Activated T-helper 1 cell treated with Interleukin-2 at 50 U/mL for 16 hours (primary cell): ENCODE measurements at regions not wholly inside any gene's neighbourhood (a gene's known extent, or its start where the extent isn't known, plus 50 kb on each side); places are given as distances from the start of the nearest gene placed in this dataset.

ENCODE experiments used
- DNase-seq: peaks from one replicate; pipeline ENCODE4 v3.0.0-alpha.2; 2020; ENCODE audit warnings: low read depth

DNA sequence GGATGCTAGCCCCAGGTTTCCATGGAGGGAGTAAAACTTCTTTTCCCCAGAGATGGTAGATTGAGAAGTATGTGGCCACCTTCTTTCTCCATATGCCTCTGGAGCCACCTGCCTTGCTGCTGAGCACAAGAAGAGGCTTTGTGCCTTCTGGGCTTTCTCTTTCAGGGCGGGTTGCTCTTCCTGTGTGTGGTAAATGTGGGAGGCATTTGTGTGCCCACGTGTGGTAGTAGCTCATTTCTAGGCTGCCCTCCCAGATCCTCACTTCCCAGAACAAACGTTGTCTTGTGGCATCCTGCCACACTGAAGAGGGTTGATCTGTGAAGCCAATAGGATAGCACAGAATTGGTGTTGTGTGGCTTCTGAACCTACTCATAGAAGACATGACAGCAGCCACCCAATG lies 342.0 kb upstream of the PODXL start:
- no peak for DNase-seq

DNA sequence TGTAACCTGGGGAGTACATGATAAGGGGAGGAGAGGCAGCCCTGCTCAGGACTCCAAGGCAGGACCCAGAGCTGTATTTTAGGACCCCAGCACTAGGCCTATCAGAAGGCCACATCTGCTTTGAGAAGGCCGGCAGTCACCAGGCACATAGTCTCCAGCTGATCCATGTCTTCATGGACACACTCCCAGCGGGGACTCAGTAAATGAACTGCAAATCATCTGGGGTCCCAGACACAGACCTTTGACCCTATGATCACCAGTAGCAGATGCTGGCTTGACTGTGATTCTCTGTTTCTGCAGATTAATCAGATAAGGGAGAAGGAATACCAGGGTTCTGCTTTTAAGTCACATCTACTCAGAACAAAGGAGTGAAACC lies 341.4 kb upstream of the PODXL start:
- DNase-seq, result no peak

DNA sequence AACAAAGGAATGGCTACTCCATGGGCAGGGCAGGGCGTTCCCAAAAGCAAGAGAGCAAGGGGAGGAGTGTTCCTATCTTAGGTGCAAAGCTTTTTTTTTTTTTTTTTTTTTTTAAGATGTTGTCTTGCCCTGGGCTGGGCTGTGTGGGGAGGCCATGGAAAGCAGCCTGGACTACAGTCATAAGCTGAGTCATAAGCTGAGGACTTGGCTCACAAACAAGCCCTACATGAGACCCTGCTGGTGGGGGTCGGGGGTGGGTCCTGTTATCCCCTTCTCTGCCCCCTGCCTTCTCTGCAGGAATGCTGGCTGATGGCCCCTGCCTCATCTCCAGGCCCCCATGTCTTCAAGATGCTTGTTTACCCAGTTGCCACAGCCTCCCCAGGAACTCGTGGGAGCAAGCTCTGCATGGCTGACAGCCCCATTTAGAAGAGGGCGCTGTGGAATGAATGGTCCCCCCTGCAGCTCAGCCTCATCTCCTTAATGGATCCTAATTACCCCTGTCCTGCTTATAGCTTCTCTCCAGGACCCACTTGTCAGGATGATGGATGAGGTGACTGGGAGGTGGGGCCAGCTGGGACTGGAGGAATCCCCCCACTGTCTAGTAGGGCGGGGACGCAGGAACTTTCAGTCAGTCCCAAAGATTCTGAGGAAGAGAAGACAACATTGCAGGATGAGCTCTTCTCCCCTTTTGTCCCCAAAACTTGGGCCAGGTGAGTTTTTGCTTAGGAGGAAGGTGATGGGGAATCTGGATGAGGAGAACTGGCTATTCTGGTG lies 340.8 kb upstream of the PODXL start:
- no peak for DNase-seq

DNA sequence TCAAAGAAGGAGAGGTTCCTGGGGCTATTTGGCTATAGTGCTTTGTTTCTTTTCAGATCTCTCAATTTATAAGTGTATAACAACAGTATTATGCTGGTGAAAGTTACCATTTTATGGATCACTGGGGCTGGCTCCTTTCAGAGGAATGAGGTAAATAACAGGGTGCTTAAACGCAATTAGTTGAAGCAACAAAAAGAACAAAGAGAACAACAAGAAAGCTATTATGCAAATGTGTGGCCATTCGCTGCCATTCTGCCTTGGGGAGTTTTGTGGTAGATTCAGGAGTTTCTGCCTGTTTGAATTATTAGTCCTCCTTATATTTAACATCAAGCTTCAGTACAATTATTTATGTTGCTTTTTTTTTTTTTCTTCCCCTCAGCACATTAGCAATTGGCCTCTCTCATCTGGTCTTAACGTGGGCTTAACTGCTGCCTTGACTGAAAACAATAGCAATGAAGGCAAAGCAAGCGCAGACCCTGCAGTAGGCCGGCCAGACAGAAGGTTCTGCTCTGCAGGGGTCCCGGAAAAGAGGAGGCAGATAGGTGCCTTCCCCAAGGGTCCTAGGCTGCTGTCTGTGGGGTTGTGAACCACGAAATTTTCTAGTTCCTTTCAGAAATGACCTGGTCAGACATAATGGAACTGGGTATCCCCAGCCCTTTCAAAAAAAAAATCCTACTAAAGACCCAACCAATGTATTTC lies 339.9 kb upstream of the PODXL start:
- DNase-seq, result no peak

DNA sequence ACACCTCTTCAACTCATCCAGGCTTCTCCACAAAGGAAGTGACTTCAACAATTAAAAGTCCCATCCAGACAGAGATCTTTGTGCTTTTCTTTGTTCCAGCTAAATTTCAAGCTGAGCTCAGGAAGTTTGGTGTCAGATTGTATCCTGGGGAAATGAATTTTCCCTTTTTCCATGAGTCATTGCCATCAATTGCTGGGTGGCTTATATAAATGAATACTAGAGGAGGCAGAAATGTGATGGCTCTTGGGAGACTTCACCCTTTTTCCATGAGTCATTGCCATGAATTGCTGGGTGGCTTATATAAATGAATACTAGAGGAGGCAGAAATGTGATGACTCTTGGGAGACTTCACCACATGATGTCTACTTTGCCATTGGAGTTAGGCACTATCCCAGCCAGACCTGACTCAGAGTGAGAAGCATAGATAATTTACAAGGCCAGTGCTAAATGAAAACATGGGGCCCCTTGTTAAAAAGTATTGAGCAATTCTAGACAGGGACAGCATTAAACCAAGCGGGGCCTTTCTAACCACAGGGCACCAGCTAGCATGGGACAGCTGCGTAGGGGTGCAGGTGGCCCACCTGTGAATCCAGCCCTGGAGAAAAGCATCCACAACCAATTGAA lies 339.2 kb upstream of the PODXL start:
- no peak for DNase-seq

DNA sequence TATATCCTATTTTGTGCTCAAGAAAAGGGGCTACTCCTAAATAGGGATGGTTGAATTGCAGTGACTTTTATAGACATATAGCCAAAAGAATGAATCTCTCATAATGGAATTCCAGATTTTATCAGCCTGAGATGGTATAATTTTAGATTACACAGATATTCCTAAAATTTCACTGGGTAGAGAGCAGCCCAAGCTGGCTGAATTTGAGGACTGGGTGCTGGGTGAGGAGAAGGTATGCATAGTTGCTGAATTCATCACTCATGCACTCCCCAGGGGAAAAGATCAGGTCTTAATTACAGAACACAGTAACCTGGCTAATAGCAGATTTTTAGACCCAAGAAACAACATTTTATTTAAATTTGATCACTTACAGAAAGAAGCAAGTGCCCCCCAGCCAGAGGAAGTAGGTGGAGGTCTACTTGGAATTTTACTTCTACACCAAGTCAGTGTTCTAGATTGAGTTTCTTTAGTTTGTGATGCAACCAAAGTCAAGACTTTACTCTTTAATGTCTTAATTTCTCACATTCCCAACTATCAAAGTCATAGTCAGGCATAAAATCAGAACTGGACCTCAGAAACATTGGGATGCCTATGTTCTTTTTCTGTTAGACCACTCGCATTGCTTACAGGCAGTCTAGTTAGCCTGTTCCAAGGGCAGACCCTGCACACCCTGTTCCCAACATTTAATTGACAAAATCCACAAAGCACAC lies 337.4 kb upstream of the PODXL start:
- no peak for DNase-seq

DNA sequence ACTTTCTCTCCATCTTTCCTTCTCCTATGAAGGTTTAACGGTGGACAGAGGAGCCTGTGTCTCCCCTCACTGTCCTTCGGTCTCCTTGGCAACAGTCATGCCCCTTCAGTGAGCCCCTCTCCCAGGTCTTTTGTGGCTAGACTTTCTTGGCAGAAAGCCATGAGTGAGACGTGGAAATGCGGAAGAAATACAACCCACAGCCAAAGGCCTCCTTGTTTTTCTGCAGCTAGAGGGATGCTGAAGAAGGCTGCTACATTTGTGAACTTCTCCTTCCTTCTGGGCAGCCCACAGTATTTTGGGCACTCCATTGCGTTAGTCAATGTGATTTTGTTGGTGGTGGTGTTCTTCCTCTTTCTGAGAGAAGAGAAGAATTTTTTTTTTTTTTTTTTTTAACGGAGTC lies 333.7 kb upstream of the PODXL start:
- DNase-seq, result no peak

DNA sequence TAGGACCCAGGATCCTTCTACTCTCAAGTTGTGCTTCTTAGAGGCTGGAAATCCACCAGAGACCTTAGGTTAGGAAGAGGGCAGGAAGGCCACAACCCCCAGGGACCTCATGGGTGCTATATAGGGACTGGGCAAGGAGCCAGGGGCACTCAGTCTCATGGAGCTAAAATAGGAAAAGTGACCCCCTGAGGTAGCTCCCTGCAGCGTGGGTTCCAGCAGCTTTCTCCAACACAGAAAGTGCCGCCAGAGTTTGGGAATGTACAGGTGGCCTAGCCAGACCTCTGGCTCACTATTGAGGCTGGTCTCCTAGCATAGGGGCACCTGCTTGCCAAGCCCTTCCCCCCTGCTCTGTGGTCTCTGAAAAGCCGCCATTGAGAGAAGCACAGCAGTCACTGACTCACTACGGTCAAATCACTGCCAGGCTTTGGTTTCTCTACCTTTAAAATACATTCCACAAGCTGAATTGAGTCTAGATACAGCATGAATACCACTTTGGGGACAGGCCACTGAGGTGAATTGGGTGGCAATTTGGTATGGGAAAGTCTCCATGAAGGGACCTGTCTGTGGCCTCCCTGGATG lies 333.2 kb upstream of the PODXL start:
- DNase-seq, result no peak

DNA sequence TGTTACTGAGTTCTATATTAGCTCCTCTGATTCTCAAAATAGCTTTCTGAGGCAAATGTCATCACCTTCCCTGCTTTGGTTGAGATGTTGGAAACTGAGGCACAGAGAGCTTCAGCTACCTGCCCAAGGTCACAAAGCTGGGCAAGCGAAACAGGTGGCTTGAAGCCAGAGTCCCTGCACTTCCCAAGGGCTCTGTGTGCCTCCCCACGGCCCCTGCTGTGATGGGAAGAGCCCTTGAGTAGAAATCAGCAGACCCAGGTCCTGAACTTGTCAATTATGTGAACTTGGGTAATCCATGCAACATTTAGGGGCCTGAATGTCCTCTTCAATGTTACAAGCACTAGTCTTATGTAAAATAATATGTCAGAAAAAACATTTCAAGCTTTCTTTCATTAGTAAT lies 327.3 kb upstream of the PODXL start:
- DNase-seq, result no peak

DNA sequence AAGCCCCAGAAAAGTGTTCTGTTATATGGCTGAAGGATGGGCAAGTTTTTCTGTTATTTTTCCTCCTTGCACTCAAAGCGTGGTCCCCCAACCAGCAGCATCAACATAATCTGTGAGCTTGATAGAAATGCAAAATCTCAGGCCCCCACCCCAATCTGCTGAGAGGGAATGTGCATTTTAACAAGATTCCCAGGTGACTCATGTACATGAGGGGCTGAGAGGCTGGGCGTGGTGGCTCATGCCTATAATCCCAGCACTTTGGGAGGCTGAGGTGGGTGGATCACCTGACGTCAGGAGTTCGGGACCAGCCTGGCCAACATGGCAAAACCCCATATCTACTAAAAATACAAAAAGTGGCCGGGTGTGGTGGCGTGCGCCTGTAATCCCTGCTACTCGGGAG lies 326.8 kb upstream of the PODXL start:
- DNase-seq, result no peak

DNA sequence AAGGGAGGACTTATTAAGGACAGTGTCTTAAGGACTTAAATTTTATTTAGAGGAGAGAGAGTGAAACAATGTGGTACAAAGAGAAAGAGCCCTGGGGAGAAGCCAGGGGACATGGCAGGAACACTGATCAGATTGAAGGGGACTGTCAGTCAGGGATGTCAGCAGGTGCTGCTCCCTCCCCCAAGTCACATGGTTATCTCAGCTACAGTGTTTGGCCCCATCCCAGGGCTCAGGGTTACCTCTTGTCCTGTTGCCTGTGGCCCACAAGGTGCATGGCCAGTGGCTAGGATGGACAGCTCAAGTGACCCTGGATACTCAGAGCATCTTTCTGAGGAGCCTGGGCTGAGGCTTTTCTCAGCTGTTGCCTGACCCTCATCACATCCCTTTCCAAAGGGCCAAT lies 325.9 kb upstream of the PODXL start:
- DNase-seq, result no peak

DNA sequence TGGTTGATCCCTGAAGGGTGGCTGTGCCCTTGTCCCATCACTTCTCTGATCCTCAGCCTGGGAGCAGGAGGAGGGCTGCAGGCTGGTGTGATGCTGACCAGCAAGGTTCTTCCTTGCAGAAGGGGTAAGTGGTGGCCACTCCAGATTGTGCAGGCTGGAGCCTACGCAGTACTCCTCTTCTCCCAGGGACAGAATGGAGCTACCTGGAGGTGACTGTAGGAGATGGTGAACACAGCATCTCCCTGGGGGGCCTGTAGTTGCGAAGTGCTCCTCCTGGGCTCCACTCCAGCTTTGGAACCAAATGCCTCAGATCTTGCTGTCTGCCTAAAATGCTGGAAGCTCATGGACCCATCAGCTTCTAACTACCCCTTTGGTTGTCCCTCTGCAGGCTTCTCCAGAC lies 323.6 kb upstream of the PODXL start:
- DNase-seq, result no peak

DNA sequence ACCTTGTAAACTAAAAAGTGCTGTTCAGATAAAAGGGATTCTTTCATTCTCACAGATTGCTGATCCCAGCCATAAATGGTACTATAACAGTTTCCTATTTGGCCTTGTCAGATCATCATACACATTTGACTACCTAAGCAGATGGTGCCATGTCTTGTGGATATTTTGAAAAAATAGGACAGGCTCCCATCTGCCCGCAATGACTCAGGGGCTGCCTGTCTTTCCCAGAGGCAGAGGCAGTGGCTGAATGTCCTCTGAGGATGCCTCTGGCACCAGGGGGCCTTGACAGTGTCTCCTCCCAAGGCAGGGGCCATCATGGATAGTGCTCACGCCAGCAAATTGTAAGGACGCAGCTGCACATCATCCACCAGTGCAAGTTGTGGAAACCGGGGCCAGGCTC lies 323.0 kb upstream of the PODXL start:
- DNase-seq, result no peak

DNA sequence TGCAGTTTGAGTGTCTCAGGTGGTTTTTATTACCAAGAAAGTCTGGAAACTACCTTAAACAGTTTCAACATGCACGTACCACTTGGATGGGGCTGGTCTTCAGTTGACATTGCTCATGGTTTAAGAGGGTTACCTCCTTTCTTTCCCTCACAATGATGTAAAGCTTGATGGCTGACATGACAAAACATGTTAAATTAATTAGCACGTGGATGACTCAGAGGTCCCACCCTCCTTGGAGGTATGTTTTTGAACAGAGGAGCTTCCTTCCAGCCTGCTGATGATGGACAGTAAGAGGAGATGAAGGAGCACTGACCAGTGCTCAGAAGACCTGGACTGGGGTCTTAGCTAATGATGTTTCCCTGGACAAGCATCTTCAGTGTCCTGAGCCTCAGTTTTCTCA lies 322.3 kb upstream of the PODXL start:
- DNase-seq, result no peak

DNA sequence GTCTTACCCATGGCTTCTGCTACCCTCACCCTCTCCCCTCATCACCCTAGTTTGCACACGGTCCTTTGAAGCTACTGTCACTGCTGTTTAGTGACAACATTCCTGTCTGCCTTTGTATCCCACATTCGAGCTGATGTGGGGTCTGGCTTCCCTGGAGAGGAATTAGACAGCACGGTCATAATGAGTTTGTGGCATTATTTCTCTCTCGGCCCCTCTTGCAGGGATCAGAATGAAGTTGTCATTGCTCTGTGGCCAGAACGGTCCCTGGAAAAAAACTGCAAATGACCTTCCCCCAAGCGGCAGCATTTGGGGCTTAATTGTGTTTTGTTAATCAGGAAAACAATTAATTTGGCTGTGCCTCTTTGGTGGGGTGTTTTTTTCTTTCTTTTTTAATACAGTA lies 317.2 kb upstream of the PODXL start:
- DNase-seq, result no peak

DNA sequence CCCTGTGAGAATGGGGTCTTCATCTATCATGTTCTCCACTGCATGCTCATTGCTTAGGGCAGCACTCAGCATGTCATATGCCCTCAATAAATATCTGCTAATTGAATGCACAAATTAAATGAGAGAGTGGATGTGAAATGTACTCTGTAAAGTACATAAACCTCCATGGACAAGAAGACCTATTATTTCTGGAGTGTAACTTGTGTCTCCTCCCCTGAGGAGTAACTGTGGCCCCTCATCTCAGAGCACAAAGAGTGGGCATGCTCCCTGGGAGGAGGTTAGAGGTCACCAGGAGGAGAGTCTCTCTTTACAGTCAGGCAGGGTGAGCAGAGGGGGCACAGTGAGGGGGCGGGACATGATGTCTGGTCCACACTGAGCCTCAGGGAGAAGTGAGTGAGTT lies 313.6 kb upstream of the PODXL start:
- DNase-seq, result no peak

DNA sequence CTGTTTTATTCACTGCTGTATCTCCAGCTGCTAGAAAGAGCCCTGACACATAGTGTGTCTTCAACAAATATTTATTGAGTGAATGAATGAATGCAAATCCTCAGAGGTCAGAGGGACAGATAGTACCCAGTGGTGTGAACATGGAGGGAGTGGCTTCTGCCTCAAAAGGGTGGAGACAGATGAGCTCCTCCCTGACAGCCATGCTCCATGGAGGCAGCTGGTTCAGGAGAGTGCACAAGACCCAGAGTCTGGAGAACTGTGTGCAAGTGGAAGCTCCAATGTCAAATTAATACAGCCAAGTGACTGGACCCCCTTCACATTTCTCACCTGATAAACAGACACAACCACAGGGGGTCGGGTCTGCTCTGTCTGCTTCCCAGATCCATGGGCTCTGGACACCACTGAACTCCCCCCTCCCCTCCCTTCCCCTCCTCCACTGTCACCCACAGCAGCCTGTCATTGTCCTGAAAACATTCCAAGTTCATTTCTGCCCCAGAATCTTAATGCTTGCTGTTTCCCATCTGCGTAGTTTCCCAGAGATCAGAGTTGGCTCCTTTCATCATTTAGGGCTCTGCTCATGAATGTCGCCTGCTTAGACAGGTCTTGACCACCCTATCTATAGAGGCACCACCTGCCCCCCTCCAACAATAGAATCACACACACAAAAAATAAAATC lies 312.9 kb upstream of the PODXL start:
- DNase-seq, result no peak

DNA sequence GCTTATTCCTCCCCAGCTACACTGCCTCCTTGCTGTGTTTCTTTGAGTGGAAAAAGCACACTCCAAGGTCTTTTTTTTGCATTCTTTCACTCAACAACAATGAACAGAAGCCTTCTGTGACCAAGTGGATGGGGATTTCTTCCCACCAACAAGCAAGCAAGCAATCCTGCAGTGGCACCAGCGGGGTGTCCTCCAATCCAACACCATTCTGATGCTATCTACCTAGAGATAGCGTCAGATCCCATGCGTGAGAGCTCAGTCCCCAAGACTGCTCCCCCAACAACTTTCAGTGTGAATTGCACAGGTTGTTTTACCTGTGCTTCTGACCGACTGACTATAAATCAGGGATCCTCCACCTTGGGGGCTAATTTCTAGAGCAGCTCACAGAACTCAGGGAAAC lies 311.0 kb upstream of the PODXL start:
- no peak for DNase-seq

DNA sequence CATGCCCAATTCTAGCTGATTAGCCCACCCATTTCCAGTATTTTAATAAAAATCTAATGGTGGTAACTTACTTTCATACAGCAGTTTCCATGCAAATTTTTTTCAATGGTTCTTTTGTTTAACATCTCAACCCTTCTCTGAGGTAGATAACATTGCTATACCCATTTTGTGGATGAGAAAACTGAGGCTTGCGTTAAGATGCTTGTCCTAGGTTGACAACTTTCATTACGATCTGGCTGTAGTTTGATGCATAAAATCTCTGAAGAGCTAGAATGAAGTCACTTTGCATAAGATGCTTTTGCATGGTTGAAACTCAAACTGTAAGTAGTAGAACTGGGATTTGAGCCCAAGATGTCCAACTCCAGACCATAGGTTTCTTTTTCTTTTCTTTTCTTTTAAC lies 309.5 kb upstream of the PODXL start:
- no peak for DNase-seq

DNA sequence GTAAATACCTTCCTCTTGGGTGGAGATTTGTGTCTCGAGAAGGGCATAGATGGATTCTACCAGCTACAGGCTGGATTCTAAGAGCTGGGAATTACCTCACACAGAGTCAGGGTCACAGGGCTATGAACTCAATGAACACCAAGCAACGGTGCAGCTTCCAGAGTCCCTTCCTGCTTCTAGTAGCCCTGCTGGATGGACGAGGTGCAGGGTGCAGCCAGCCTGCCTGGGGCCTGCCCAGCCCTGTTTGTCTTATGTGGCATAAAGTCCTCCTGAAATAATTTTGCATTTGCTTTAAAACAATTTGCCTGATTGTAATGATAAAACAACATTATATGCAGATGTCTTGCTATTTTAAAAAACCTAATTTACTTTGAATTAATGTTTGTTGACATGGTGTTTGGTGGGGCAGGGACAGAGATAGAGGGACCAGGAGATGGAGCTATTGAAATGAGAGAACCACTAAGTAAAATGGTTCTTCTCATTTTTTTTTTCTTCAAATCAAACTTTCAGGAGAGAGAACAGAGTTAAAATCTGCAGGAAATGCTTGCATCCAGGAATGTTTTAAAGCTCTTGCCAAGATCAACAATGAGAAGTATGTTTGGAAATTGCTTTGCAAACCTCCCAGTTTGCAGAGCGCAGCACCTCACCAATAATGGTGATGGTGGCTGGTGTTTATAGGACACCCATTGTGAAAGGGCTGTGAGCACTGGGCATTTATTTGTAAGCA lies 305.4 kb upstream of the PODXL start:
- no peak for DNase-seq

DNA sequence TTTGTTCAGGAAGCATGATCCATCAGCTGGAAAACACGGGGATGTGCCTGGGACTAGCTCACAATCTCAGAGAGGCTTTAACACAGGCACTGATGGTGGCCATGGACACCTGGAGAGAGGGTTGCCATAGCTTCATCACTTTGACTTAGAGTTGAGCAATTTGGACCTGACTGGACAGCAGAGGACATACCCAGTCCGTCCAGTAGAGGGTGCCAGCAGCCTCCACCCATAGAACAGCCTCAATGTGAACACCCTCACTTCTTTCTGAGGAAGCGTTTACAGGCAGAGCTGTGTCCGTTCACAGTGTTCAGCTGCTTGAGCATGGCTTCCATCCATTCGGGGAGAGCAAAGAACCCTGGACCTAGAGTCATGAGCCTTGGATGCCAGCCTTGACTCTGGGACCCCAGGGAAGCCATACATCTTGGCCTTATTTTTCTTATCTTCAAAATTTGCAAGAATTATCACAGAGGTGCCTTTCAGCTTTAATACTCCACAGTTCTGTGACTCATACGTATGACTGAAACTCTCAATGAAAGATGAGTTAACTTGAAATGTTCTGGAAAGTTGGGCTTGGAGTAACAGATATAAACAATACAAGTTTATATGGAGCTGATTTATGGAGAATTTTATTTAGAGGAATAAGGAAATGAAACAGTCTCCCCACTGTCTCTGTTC lies 302.9 kb upstream of the PODXL start:
- DNase-seq, result no peak
